Ovary (tissue), 3 donors: ENCODE measurements at regions not wholly inside any gene's neighbourhood (a gene's known extent, or its start where the extent isn't known, plus 50 kb on each side); places are given as distances from the start of the nearest gene placed in this dataset.

Source experiments
- CTCF ChIP-seq, 3 donors: fragments of 450-650 bp in 2 of 3; fragments of 200-600 bp in 1 of 3; IDR thresholded peaks; one replicate each; pipeline versions ENCODE4 v1.5.1 to v1.8.0; 2016 to 2022; ENCODE audit warnings: antibody characterized with exemption in 3 of 3, mild to moderate bottlenecking in 1 of 3
- EP300 ChIP-seq: sonication (generic); formaldehyde crosslinking; IDR thresholded peaks from one replicate; pipeline ENCODE4 v1.6.1; 2017; ENCODE audit warnings: antibody characterized with exemption
- donor health status: DM: no; HTN: no; CAD: no.

DNA sequence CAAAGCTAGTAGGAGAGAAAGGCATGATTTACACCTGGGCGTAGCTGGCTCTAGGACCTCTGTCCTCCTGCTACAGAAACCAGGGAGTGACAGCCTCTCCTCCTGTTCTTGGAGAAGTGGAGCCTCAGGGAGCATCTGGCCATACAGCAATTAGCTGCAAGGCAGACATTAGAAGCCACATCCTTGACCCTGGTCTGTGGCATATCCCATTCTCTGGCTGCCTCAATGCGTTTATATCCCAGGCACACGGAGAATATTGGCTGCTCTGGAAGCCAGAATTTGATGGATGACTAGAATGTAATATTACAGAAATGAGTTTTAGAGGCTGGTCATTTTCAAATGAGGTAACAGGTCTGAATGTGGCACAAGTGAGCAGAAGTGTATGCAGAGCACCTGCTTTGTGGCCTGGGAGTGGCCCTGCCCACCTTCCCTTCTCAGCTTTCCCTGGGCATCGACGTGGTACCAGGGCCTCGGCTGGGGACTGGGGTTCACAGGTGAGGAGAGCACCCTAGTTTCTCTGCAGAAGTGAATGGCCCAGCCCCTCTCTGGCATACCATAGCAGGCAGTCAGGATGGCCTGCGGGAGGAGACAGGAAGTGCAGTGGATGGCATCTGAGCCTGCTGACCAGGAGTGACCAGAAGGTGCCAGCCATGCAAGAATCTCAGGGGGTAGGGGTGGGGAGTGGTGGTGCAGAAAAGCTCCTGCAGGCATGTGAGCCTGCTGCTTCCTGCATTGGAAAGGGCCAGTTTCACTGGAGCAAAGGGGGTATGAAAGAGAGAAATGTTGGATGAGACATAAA, 367.2 kb upstream of the ZNF32 start:
- TF ChIP-seq CTCF (IDR thresholded peaks at IDR 0.05) (no peak), EP300 (no peak)
